Gastroesophageal sphincter (tissue), 3 donors: ENCODE measurements at regions not wholly inside any gene's neighbourhood (a gene's known extent, or its start where the extent isn't known, plus 50 kb on each side); places are given as distances from the start of the nearest gene placed in this dataset.

Source experiments
- CTCF ChIP-seq, 4 experiments: fragments of 200-600 bp in 2 of 4; fragments of 450-650 bp in 2 of 4; sonication (generic) in 1 of 4; IDR thresholded peaks; one replicate each; pipeline ENCODE4 v1.5.1; 2017 to 2019; ENCODE audit warnings: antibody characterized with exemption in 4 of 4, mild to moderate bottlenecking in 2 of 4, moderate library complexity in 2 of 4
- EP300 ChIP-seq: sonication (generic); formaldehyde crosslinking; IDR thresholded peaks from one replicate; pipeline ENCODE4 v1.6.1; 2017; ENCODE audit warnings: antibody characterized with exemption, mild to moderate bottlenecking
- POLR2A ChIP-seq, 2 donors: fragments of 450-650 bp; IDR thresholded peaks; one replicate each; pipeline ENCODE4 v1.6.1; 2017; ENCODE audit warnings: antibody characterized with exemption in 2 of 2, mild to moderate bottlenecking in 2 of 2, moderate library complexity in 1 of 2

- no peak for TF ChIP-seq POLR2A (IDR thresholded peaks at IDR 0.05)
- no peak for TF ChIP-seq EP300
- no peak for TF ChIP-seq CTCF (IDR thresholded peaks at IDR 0.05)
These were observed 263.9 kb upstream of the CXorf66 start for GRCh38 chrX:140229191-140229590.
